ENCODE measurements at regions not wholly inside any gene's neighbourhood (a gene's known extent, or its start where the extent isn't known, plus 50 kb on each side); places are given as distances from the start of the nearest gene placed in this dataset.

GRCh38 chr10:113304726-113305125 is 248.1 kb upstream of the HABP2 start:
- no peak overlapping the region for H3K27ac ChIP-seq
- TF ChIP-seq CTCF (IDR thresholded peaks at IDR 0.05; ENCODE audit: low read depth, low read length): no peak
- H3K4me3 ChIP-seq: no peak overlapping the region
- no peaks in the 10 kb centered on the region for H3K9me3 ChIP-seq (ENCODE audit: low read depth)
- no peak for DNase-seq (ENCODE audit: low read depth in 1 of 2, low spot score in 1 of 2)
- no peaks in the 10 kb centered on the region for H3K4me1 ChIP-seq (ENCODE audit: low read depth)
- no peaks in the 10 kb centered on the region for H3K36me3 ChIP-seq
- no peaks in the 10 kb centered on the region for H3K27me3 ChIP-seq

- Histone ChIP-seq H3K4me3 (no peak overlapping the region), H3K36me3 (no peaks in the 10 kb centered on the region), H3K27ac (no peak overlapping the region), H3K4me1 (ENCODE audit: low read depth) (no peaks in the 10 kb centered on the region), H3K27me3 (no peaks in the 10 kb centered on the region), H3K9me3 (ENCODE audit: low read depth) (no peaks in the 10 kb centered on the region)
- DNase-seq (ENCODE audit: low read depth in 1 of 2, low spot score in 1 of 2): peak in 1 of 2 donors; percentile 79
- TF ChIP-seq CTCF (IDR thresholded peaks at IDR 0.05; ENCODE audit: low read depth, low read length): no peak
Observed at GRCh38 chr10:113305871-113306270, 247.0 kb upstream of the HABP2 start.

- TF ChIP-seq CTCF (IDR thresholded peaks at IDR 0.05; ENCODE audit: low read depth, low read length): no peak
- Histone ChIP-seq H3K36me3 (no peaks in the 10 kb centered on the region), H3K4me1 (ENCODE audit: low read depth) (no peaks in the 10 kb centered on the region), H3K4me3 (no peak overlapping the region), H3K27me3 (no peaks in the 10 kb centered on the region), H3K9me3 (ENCODE audit: low read depth) (no peaks in the 10 kb centered on the region), H3K27ac (no peak overlapping the region)
- DNase-seq (ENCODE audit: low read depth in 1 of 2, low spot score in 1 of 2): no peak
Observed at GRCh38 chr10:113309791-113310190, 243.1 kb upstream of the HABP2 start.

- no peaks in the 10 kb centered on the region for H3K27me3 ChIP-seq
- no peak overlapping the region for H3K27ac ChIP-seq
- no peaks in the 10 kb centered on the region for H3K9me3 ChIP-seq (ENCODE audit: low read depth)
- no peaks in the 10 kb centered on the region for H3K36me3 ChIP-seq
- DNase-seq (ENCODE audit: low read depth in 1 of 2, low spot score in 1 of 2): no peak
- TF ChIP-seq CTCF (IDR thresholded peaks at IDR 0.05; ENCODE audit: low read depth, low read length): no peak
- H3K4me3 ChIP-seq: no peak overlapping the region
- H3K4me1 ChIP-seq (ENCODE audit: low read depth): no peaks in the 10 kb centered on the region
Observed at GRCh38 chr10:113310347-113310746, 242.5 kb upstream of the HABP2 start.

- Histone ChIP-seq H3K4me1 (ENCODE audit: low read depth) (no peaks in the 10 kb centered on the region), H3K9me3 (ENCODE audit: low read depth) (no peaks in the 10 kb centered on the region), H3K27ac (no peak overlapping the region), H3K36me3 (no peaks in the 10 kb centered on the region), H3K4me3 (no peak overlapping the region), H3K27me3 (no peaks in the 10 kb centered on the region)
- TF ChIP-seq CTCF (IDR thresholded peaks at IDR 0.05; ENCODE audit: low read depth, low read length): no peak
- no peak for DNase-seq (ENCODE audit: low read depth in 1 of 2, low spot score in 1 of 2)
Observed at GRCh38 chr10:113313048-113313602, 239.7 kb upstream of the HABP2 start.

- no peak for DNase-seq (ENCODE audit: low read depth in 1 of 2, low spot score in 1 of 2)
- no peak for TF ChIP-seq CTCF (IDR thresholded peaks at IDR 0.05; ENCODE audit: low read depth, low read length)
- H3K9me3 ChIP-seq (ENCODE audit: low read depth): no peaks in the 10 kb centered on the region
Observed at GRCh38 chr10:113313722-113314121, 239.1 kb upstream of the HABP2 start.

More at GRCh38 chr10:113313722-113314121, 239.1 kb upstream of the HABP2 start:
- H3K27ac ChIP-seq: no peak overlapping the region
- H3K4me1 ChIP-seq (ENCODE audit: low read depth): no peaks in the 10 kb centered on the region
- no peaks in the 10 kb centered on the region for H3K36me3 ChIP-seq
- H3K27me3 ChIP-seq: no peaks in the 10 kb centered on the region
- H3K4me3 ChIP-seq: no peak overlapping the region
